Neuronal stem cell (in vitro differentiated cells): ENCODE measurements at regions not wholly inside any gene's neighbourhood (a gene's known extent, or its start where the extent isn't known, plus 50 kb on each side); places are given as distances from the start of the nearest gene placed in this dataset.
A peak's percentile ranks its signal among the peaks of the same experiment; 100 is the strongest.

Experiments used
- DNase-seq: peaks from one replicate; pipeline ENCODE4 v3.0.0-alpha.2; 2013; ENCODE audit warnings: low spot score
- H2AFZ ChIP-seq: one replicate; pipeline ENCODE4 v1.6.1; 2013; ENCODE audit warnings: mild to moderate bottlenecking, low read length, inconsistent platforms
- H2AK5ac ChIP-seq: 2 replicates; pipeline ENCODE4 v1.6.1; 2013; ENCODE audit warnings: low read depth, mild to moderate bottlenecking, inconsistent platforms, low read length, moderate library complexity, mixed read lengths
- H2BK120ac ChIP-seq: 2 replicates; pipeline ENCODE4 v1.6.1; 2013; ENCODE audit warnings: low read depth, mild to moderate bottlenecking, inconsistent platforms, low read length, moderate library complexity, mixed read lengths
- H2BK12ac ChIP-seq: one replicate; pipeline ENCODE4 v1.6.1; 2013; ENCODE audit warnings: low read length, inconsistent platforms
- H2BK15ac ChIP-seq: 2 replicates; pipeline ENCODE4 v1.6.1; 2013; ENCODE audit warnings: mild to moderate bottlenecking, low read length, inconsistent platforms, mixed read lengths
- H2BK5ac ChIP-seq: one replicate; pipeline ENCODE4 v1.6.1; 2013; ENCODE audit warnings: inconsistent platforms, mild to moderate bottlenecking, low read length, moderate library complexity
- H3K14ac ChIP-seq: one replicate; pipeline ENCODE4 v1.6.1; 2013; ENCODE audit warnings: low read length, inconsistent platforms
- H3K18ac ChIP-seq: 2 replicates; pipeline ENCODE4 v1.6.1; 2013; ENCODE audit warnings: low read length, inconsistent platforms
- H3K23ac ChIP-seq: 2 replicates; pipeline ENCODE4 v1.6.1; 2013; ENCODE audit warnings: low read depth, mild to moderate bottlenecking, mixed read lengths, low read length, inconsistent platforms; ENCODE audit not compliant: poor library complexity
- H3K27ac ChIP-seq: replicated peaks from 3 replicates; pipeline ENCODE4 v1.5.1; 2013; ENCODE audit warnings: low read length, inconsistent platforms
- H3K27me3 ChIP-seq, 3 experiments: 2 replicates each; pipeline ENCODE4 v1.6.1; 2013; ENCODE audit warnings: low read length in 3 of 3, mild to moderate bottlenecking in 2 of 3, inconsistent platforms in 1 of 3, low read depth in 1 of 3, mixed read lengths in 1 of 3, moderate library complexity in 1 of 3; ENCODE audit not compliant: control insufficient read depth in 3 of 3, insufficient read depth in 3 of 3
- H3K36me3 ChIP-seq, 2 donors: replicated peaks in 1 of 2; 2 replicates each; pipeline ENCODE4 v1.6.1; 2013; ENCODE audit warnings: low read length in 2 of 2; ENCODE audit not compliant: control insufficient read depth in 2 of 2, insufficient read depth in 2 of 2
- H3K4ac ChIP-seq: 2 replicates; pipeline ENCODE4 v1.6.1; 2013; ENCODE audit warnings: inconsistent platforms, mild to moderate bottlenecking, low read length, moderate library complexity
- H3K4me1 ChIP-seq, 2 donors: 1 replicate in 1 of 2; 2 replicates in 1 of 2; pipeline ENCODE4 v1.6.1; 2013; ENCODE audit warnings: low read length in 2 of 2, low read depth in 1 of 2; ENCODE audit not compliant: control insufficient read depth in 2 of 2, insufficient read depth in 1 of 2
- H3K4me2 ChIP-seq: one replicate; pipeline ENCODE4 v1.6.1; 2013; ENCODE audit warnings: mild to moderate bottlenecking, low read length, inconsistent platforms; ENCODE audit not compliant: insufficient read depth, poor library complexity, severe bottlenecking
- H3K4me3 ChIP-seq, 2 donors: 2 replicates each; pipeline ENCODE4 v1.5.1; 2013; ENCODE audit warnings: low read length in 2 of 2, mild to moderate bottlenecking in 2 of 2, inconsistent platforms in 1 of 2, moderate library complexity in 1 of 2
- H3K79me1 ChIP-seq: one replicate; pipeline ENCODE4 v1.6.1; 2013; ENCODE audit warnings: low read depth, mild to moderate bottlenecking, inconsistent platforms, low read length, moderate library complexity
- H3K9ac ChIP-seq: one replicate; pipeline ENCODE4 v1.6.1; 2013; ENCODE audit warnings: mild to moderate bottlenecking, low read depth, low read length, inconsistent platforms; ENCODE audit not compliant: poor library complexity
- H3K9me3 ChIP-seq, 2 donors: replicated peaks in 1 of 2; 2 replicates each; pipeline versions ENCODE3 to v1.6.1; 2013; ENCODE audit warnings: low read length in 2 of 2, mild to moderate bottlenecking in 2 of 2, inconsistent platforms in 1 of 2, low read depth in 1 of 2, mixed read lengths in 1 of 2, moderate library complexity in 1 of 2; ENCODE audit not compliant: control insufficient read depth in 2 of 2, insufficient read depth in 1 of 2
- H4K8ac ChIP-seq: one replicate; pipeline ENCODE4 v1.6.1; 2013; ENCODE audit warnings: low read depth, mild to moderate bottlenecking, inconsistent platforms, low read length, moderate library complexity
- H4K91ac ChIP-seq: one replicate; pipeline ENCODE4 v1.6.1; 2013; ENCODE audit warnings: low read length, low read depth, mild to moderate bottlenecking, inconsistent platforms; ENCODE audit not compliant: poor library complexity
- whole genome bisulfite sequencing, 2 donors: extraction: QIAGEN DNeasy Blood & Tissue Kit; methylation state at CpG; one replicate each; pipeline ENCODE4 v1.1.7; 2013; ENCODE audit warnings: missing lambda C conversion rate in 2 of 2, mixed read lengths in 1 of 2; ENCODE audit not compliant: insufficient read length in 2 of 2, insufficient replicate concordance in 1 of 2; ENCODE audit errors: extremely low coverage in 2 of 2; 5-methylcytosine and 5-hydroxymethylcytosine counted together

- H2BK15ac ChIP-seq: no peak overlapping the region
- no peak overlapping the region for H3K4me3 ChIP-seq
- H3K23ac ChIP-seq: no peak overlapping the region
- no peaks in the 10 kb centered on the region for H3K9me3 ChIP-seq
- H3K27ac ChIP-seq: no peak overlapping the region
- no peaks in the 10 kb centered on the region for H3K79me1 ChIP-seq
- H2BK5ac ChIP-seq: no peak overlapping the region
- no peak for DNase-seq
- no peak overlapping the region for H2AFZ ChIP-seq
- no peak overlapping the region for H4K8ac ChIP-seq
- no CpG with 5 or more reads among the region's 1 CpG for WGBS, 2 donors
- no peaks in the 10 kb centered on the region for H3K27me3 ChIP-seq
- H2AK5ac ChIP-seq: no peak overlapping the region
- H2BK120ac ChIP-seq: no peak overlapping the region
- H3K4ac ChIP-seq: no peak overlapping the region
- H4K91ac ChIP-seq: no peak overlapping the region
- H3K4me2 ChIP-seq: no peak overlapping the region
- no peaks in the 10 kb centered on the region for H3K36me3 ChIP-seq
- H3K18ac ChIP-seq: no peak overlapping the region
- H2BK12ac ChIP-seq: no peak overlapping the region
- H3K9ac ChIP-seq: no peak overlapping the region
- no peaks in the 10 kb centered on the region for H3K4me1 ChIP-seq
- no peak overlapping the region for H3K14ac ChIP-seq
Observed at GRCh38 chr5:63894690-63895089, 67.6 kb downstream of the HTR1A start.

DNA sequence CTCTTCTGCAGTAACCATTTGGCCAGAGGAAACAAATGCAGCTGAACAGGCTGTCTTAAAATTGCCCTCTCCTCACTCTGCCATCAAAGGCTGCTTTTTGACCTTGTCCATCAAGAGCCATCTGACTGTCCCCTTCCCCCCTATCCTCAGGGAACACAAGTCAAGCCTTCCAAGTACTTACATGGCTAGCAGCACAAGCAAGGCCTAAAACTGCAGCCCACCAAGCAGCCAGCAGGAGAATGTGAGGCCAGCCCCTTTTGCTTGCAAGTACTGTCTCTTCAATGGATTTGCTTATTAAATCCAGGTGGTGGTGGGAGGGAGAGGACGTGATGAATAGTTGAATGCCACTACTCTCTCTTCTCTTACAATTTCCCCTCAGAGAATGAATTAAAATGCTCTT lies 83.5 kb downstream of the HTR1A start:
- WGBS, 2 donors: no CpG with 5 or more reads among the region's 1 CpG
- H3K18ac ChIP-seq: no peak overlapping the region
- no peak overlapping the region for H2BK5ac ChIP-seq
- H3K9ac ChIP-seq: no peak overlapping the region
- no peak overlapping the region for H2BK15ac ChIP-seq
- H3K23ac ChIP-seq: no peak overlapping the region
- no peak overlapping the region for H4K91ac ChIP-seq
- no peak overlapping the region for H3K4me2 ChIP-seq
- H2AFZ ChIP-seq: no peak overlapping the region
- no peak overlapping the region for H2BK120ac ChIP-seq
- H2AK5ac ChIP-seq: no peak overlapping the region
- H2BK12ac ChIP-seq: no peak overlapping the region
- no peak for DNase-seq
- H3K79me1 ChIP-seq: no peaks in the 10 kb centered on the region
- no peaks in the 10 kb centered on the region for H3K9me3 ChIP-seq
- peaks cover 0 to 1% of the 10 kb centered on the region in 2 donors for H3K4me1 ChIP-seq
- H3K4ac ChIP-seq: no peak overlapping the region
- H3K4me3 ChIP-seq: no peak overlapping the region
- H4K8ac ChIP-seq: no peak overlapping the region
- no peak overlapping the region for H3K27ac ChIP-seq
- H3K36me3 ChIP-seq: no peaks in the 10 kb centered on the region
- no peaks in the 10 kb centered on the region for H3K27me3 ChIP-seq
- H3K14ac ChIP-seq: no peak overlapping the region

GRCh38 chr5:63877961-63878360 lies 84.3 kb downstream of the HTR1A start:
- Histone ChIP-seq H3K4ac (no peak overlapping the region), H2BK120ac (no peak overlapping the region)
- no CpG with 5 or more reads among the region's 2 CpGs for WGBS, 2 donors

DNA sequence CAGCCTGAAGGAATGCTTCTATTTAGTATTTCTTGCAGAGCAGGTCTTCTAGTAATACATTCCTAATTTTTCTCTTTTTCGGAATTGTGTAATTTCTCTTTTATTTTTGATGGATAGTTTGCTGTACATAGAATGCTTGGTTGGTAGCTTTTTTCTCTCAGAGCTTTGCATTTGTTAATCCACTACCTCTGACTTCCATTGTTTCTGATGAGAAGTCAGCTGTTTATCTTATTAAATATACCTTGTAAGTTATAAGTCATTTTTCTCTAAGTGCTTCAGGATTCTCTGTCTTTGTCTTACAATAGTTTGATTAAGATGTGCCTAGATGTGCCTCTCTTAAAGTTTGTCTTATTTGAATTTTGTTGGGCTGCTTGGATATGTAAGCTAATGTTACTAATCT lies 101.9 kb downstream of the HTR1A start:
- no peak overlapping the region for H3K27ac ChIP-seq
- no peaks in the 10 kb centered on the region for H3K4me1 ChIP-seq
- no peak for DNase-seq

More at GRCh38 chr5:63877961-63878360, 84.3 kb downstream of the HTR1A start:
- DNase-seq: no peak
- H3K4me2 ChIP-seq: no peak overlapping the region
- H3K4me3 ChIP-seq: no peak overlapping the region
- H3K23ac ChIP-seq: no peak overlapping the region
- no peak overlapping the region for H3K14ac ChIP-seq
- H2BK5ac ChIP-seq: no peak overlapping the region
- H3K9ac ChIP-seq: peak overlapping the region; percentile 21
- H3K18ac ChIP-seq: peak overlapping the region; percentile 93
- H3K9me3 ChIP-seq: no peaks in the 10 kb centered on the region
- H2AFZ ChIP-seq: no peak overlapping the region
- peaks cover 0 to 1% of the 10 kb centered on the region in 2 donors for H3K4me1 ChIP-seq
- no peak overlapping the region for H4K8ac ChIP-seq
- no peaks in the 10 kb centered on the region for H3K36me3 ChIP-seq
- H2BK15ac ChIP-seq: no peak overlapping the region
- no peak overlapping the region for H4K91ac ChIP-seq
- H2BK12ac ChIP-seq: no peak overlapping the region
- no peaks in the 10 kb centered on the region for H3K27me3 ChIP-seq
- H3K79me1 ChIP-seq: no peaks in the 10 kb centered on the region
- H3K27ac ChIP-seq: no peak overlapping the region
- no peak overlapping the region for H2AK5ac ChIP-seq

More for the DNA sequence above, 101.9 kb downstream of the HTR1A start:
- Histone ChIP-seq H2BK120ac (no peak overlapping the region), H2AK5ac (no peak overlapping the region), H3K27me3 (no peaks in the 10 kb centered on the region), H3K79me1 (no peaks in the 10 kb centered on the region), H3K18ac (no peak overlapping the region), H3K9ac (no peak overlapping the region), H3K14ac (no peak overlapping the region), H3K4ac (no peak overlapping the region), H2BK12ac (no peak overlapping the region), H4K91ac (no peak overlapping the region), H3K9me3 (peaks cover 0 to 6% of the 10 kb centered on the region in 2 donors), H3K36me3 (no peaks in the 10 kb centered on the region), H4K8ac (no peak overlapping the region), H2BK15ac (no peak overlapping the region), H2AFZ (no peak overlapping the region), H3K4me2 (no peak overlapping the region), H3K23ac (no peak overlapping the region), H3K4me3 (no peak overlapping the region), H2BK5ac (no peak overlapping the region)
- WGBS, 2 donors: no CpG with 5 or more reads among the region's 1 CpG
